NCI-H774 (cell line): ENCODE measurements at regions not wholly inside any gene's neighbourhood (a gene's known extent, or its start where the extent isn't known, plus 50 kb on each side); places are given as distances from the start of the nearest gene placed in this dataset.
"Not testable (repeated sequence)": the region's sequence is repeated elsewhere in the genome, so short reads cannot be mapped to it uniquely, and the experiment has no call there.

Experiments used
- DNase-seq: peaks from one replicate; lab custom pipeline; 2025; lab: John Stamatoyannopoulos, UW

- no peak for DNase-seq
Measured at GRCh38 chr2:122794100-122794499, 1038.6 kb downstream of the TSN start.

GRCh38 chr2:122795763-122796162 lies 1040.3 kb downstream of the TSN start:
- no peak for DNase-seq

- DNase-seq, result no peak
Measured at GRCh38 chr2:122799391-122799790, 1043.9 kb downstream of the TSN start.

- DNase-seq, result no peak
Measured at GRCh38 chr2:122800781-122801180, 1045.3 kb downstream of the TSN start.

- DNase-seq, result no peak
Measured at GRCh38 chr2:122804494-122804893, 1049.0 kb downstream of the TSN start.

GRCh38 chr2:122805346-122805745 lies 1049.9 kb downstream of the TSN start:
- DNase-seq, result no peak

GRCh38 chr2:122808286-122808969 lies 1053.0 kb downstream of the TSN start:
- DNase-seq, result no peak

GRCh38 chr2:122812214-122812613 lies 1056.8 kb downstream of the TSN start:
- not testable (repeated sequence) for DNase-seq

- no peak for DNase-seq
Measured at GRCh38 chr2:122815120-122815519, 1059.7 kb downstream of the TSN start.

GRCh38 chr2:122816803-122817202 lies 1061.4 kb downstream of the TSN start:
- no peak for DNase-seq

- no peak for DNase-seq
Measured at GRCh38 chr2:122822319-122822718, 1066.9 kb downstream of the TSN start.

- no peak for DNase-seq
Measured at GRCh38 chr2:122830157-122830556, 1074.7 kb downstream of the TSN start.

- DNase-seq, result no peak
Measured at GRCh38 chr2:122831649-122832048, 1076.2 kb downstream of the TSN start.

GRCh38 chr2:122843503-122843902 lies 1088.1 kb downstream of the TSN start:
- no peak for DNase-seq

- DNase-seq, result no peak
Measured at GRCh38 chr2:122851161-122851560, 1095.7 kb downstream of the TSN start.

- DNase-seq, result no peak
Measured at GRCh38 chr2:122851972-122852531, 1096.6 kb downstream of the TSN start.

- no peak for DNase-seq
Measured at GRCh38 chr2:122856696-122857095, 1101.2 kb downstream of the TSN start.

- DNase-seq, result no peak
Measured at GRCh38 chr2:122858075-122858702, 1102.7 kb downstream of the TSN start.

GRCh38 chr2:122858813-122859212 lies 1103.4 kb downstream of the TSN start:
- DNase-seq, result no peak

GRCh38 chr2:122859260-122859659 lies 1103.8 kb downstream of the TSN start:
- no peak for DNase-seq

GRCh38 chr2:122863532-122863931 lies 1108.1 kb downstream of the TSN start:
- no peak for DNase-seq

GRCh38 chr2:122864728-122865127 lies 1109.3 kb downstream of the TSN start:
- no peak for DNase-seq

- no peak for DNase-seq
Measured at GRCh38 chr2:122866095-122866494, 1110.6 kb downstream of the TSN start.

- no peak for DNase-seq
Measured at GRCh38 chr2:122867941-122868340, 1112.5 kb downstream of the TSN start.
